H1 (cell line): ENCODE measurements at regions not wholly inside any gene's neighbourhood (a gene's known extent, or its start where the extent isn't known, plus 50 kb on each side); places are given as distances from the start of the nearest gene placed in this dataset.

Source experiments
- EGR1 ChIP-seq: IDR thresholded peaks from 2 replicates; pipeline ENCODE4 v1.6.1; 2011; ENCODE audit warnings: low read depth, low read length, borderline replicate concordance

GRCh38 chr4:112910109-112910736, 139.2 kb upstream of the ANK2 start (continued):
- TF ChIP-seq EGR1, result no peak
